BLaER1 (cell line): ENCODE measurements at regions not wholly inside any gene's neighbourhood (a gene's known extent, or its start where the extent isn't known, plus 50 kb on each side); places are given as distances from the start of the nearest gene placed in this dataset.
"Not testable (repeated sequence)": the region's sequence is repeated elsewhere in the genome, so short reads cannot be mapped to it uniquely, and the experiment has no call there.

ENCODE experiments used
- H3K27ac ChIP-seq: shearing (Covaris generic); formaldehyde crosslinking; 2 replicates; pipeline ENCODE4 v1.8.1; 2022
- H3K27me3 ChIP-seq: shearing (Covaris generic); formaldehyde crosslinking; 2 replicates; pipeline ENCODE4 v1.8.1; 2022
- H3K36me3 ChIP-seq: shearing (Covaris generic); formaldehyde crosslinking; 2 replicates; pipeline ENCODE4 v1.8.1; 2022
- H3K4me1 ChIP-seq: shearing (Covaris generic); formaldehyde crosslinking; 2 replicates; pipeline ENCODE4 v1.8.1; 2022
- H3K4me2 ChIP-seq: shearing (Covaris generic); formaldehyde crosslinking; 2 replicates; pipeline ENCODE4 v1.8.1; 2022
- H3K4me3 ChIP-seq: shearing (Covaris generic); formaldehyde crosslinking; 2 replicates; pipeline ENCODE4 v1.8.1; 2022
- H3K9ac ChIP-seq: shearing (Covaris generic); formaldehyde crosslinking; 2 replicates; pipeline ENCODE4 v1.8.1; 2022
- H3K9me3 ChIP-seq: shearing (Covaris generic); formaldehyde crosslinking; 2 replicates; pipeline ENCODE4 v1.8.1; 2022
- H4K20me1 ChIP-seq: shearing (Covaris generic); formaldehyde crosslinking; 2 replicates; pipeline ENCODE4 v1.8.1; 2022
- Cebpa-rat ChIP-seq: shearing (Covaris generic); IDR thresholded peaks from 2 replicates; pipeline ENCODE4 v1.8.1; 2022

GRCh38 chr7:93031795-93032194 lies 86.0 kb downstream of the SAMD9 start:
- H3K27me3 ChIP-seq: no peaks in the 10 kb centered on the region
- H4K20me1 ChIP-seq: no peaks in the 10 kb centered on the region
- H3K9ac ChIP-seq: no peak overlapping the region
- H3K36me3 ChIP-seq: no peaks in the 10 kb centered on the region
- no peak overlapping the region for H3K27ac ChIP-seq
- no peak for TF ChIP-seq Cebpa-rat
- H3K4me2 ChIP-seq: no peak overlapping the region
- peaks cover 22% of the 10 kb centered on the region for H3K9me3 ChIP-seq
- no peak overlapping the region for H3K4me3 ChIP-seq
- H3K4me1 ChIP-seq: no peaks in the 10 kb centered on the region

DNA sequence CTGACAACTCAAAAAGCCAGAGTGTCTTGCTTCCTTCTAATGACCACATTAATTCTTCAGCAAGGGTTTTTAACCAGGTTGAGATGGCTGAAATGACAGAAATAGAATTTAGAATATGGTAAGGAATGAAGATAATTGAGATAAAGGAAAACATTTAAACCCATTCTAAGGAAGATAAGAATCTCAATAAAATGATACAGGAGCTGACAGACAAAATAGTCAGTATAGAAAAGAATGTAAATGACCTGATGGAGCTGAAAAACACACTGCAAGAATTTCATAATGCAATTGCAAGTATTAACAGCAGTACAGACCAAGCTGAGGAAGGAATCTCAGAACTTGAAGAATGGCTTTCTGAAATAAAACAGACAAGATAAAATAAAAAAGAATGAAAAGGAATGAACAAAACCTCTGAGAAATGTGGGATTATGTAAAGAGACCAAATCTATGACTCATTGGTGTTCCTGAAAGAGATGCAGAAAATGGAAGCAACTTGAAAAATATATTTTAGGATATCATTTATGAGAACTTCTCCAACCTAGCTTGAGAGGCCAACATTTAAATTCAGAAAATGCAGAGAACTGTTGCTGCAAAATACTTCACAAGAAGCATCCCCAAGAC lies 87.1 kb downstream of the SAMD9 start:
- H3K9ac ChIP-seq: no peak overlapping the region

GRCh38 chr7:93029056-93029455 lies 88.7 kb downstream of the SAMD9 start:
- H3K9ac ChIP-seq: no peak overlapping the region
- peaks cover 22% of the 10 kb centered on the region for H3K9me3 ChIP-seq
- no peaks in the 10 kb centered on the region for H3K36me3 ChIP-seq
- TF ChIP-seq Cebpa-rat: no peak
- H3K27me3 ChIP-seq: no peaks in the 10 kb centered on the region
- H3K4me3 ChIP-seq: no peak overlapping the region
- no peak overlapping the region for H3K27ac ChIP-seq
- no peak overlapping the region for H3K4me2 ChIP-seq
- no peaks in the 10 kb centered on the region for H3K4me1 ChIP-seq
- no peaks in the 10 kb centered on the region for H4K20me1 ChIP-seq

More for the DNA sequence above, 87.1 kb downstream of the SAMD9 start:
- Histone ChIP-seq H4K20me1 (no peaks in the 10 kb centered on the region), H3K27me3 (no peaks in the 10 kb centered on the region), H3K4me3 (no peak overlapping the region), H3K27ac (no peak overlapping the region), H3K36me3 (no peaks in the 10 kb centered on the region), H3K9me3 (peaks cover 22% of the 10 kb centered on the region), H3K4me2 (no peak overlapping the region), H3K4me1 (no peaks in the 10 kb centered on the region)
- TF ChIP-seq Cebpa-rat: no peak

DNA sequence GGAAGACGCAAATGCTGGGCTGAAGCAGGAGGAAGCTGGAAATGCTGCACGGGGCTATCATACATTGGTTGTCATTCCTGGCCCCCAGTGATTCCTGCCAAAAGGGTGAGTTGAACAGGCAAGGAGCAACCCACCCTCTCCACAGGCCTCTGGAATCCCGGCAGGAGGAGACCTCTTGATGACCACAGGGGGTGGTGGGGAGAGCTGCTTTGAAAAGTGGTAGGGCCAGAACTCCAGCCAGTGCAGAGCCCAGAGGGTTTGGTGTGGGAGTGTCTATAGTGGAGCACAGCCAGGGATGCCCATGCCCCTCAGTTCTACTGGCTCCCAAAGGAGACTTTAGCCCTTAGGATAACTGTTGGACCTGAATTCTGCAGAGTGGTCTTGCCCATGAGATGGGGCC lies 89.2 kb downstream of the SAMD9 start:
- Histone ChIP-seq H3K4me1 (no peaks in the 10 kb centered on the region), H3K36me3 (no peaks in the 10 kb centered on the region), H3K9me3 (peaks cover 22% of the 10 kb centered on the region), H3K4me2 (no peak overlapping the region), H3K27ac (no peak overlapping the region), H3K9ac (no peak overlapping the region), H3K27me3 (no peaks in the 10 kb centered on the region), H4K20me1 (no peaks in the 10 kb centered on the region), H3K4me3 (no peak overlapping the region)
- TF ChIP-seq Cebpa-rat: no peak

GRCh38 chr7:93027044-93027443 lies 90.7 kb downstream of the SAMD9 start:
- Histone ChIP-seq H3K27me3 (no peaks in the 10 kb centered on the region), H3K4me2 (no peak overlapping the region), H3K9ac (no peak overlapping the region), H4K20me1 (no peaks in the 10 kb centered on the region), H3K4me1 (no peaks in the 10 kb centered on the region), H3K36me3 (no peaks in the 10 kb centered on the region), H3K4me3 (no peak overlapping the region), H3K27ac (no peak overlapping the region), H3K9me3 (peaks cover 31% of the 10 kb centered on the region)
- no peak for TF ChIP-seq Cebpa-rat

GRCh38 chr7:93026425-93026824 lies 91.4 kb downstream of the SAMD9 start:
- TF ChIP-seq Cebpa-rat: no peak
- no peaks in the 10 kb centered on the region for H3K27me3 ChIP-seq
- H3K4me2 ChIP-seq: no peak overlapping the region
- no peak overlapping the region for H3K9ac ChIP-seq
- no peaks in the 10 kb centered on the region for H3K36me3 ChIP-seq
- no peaks in the 10 kb centered on the region for H4K20me1 ChIP-seq
- H3K9me3 ChIP-seq: peaks cover 25% of the 10 kb centered on the region
- H3K4me1 ChIP-seq: no peaks in the 10 kb centered on the region
- H3K4me3 ChIP-seq: no peak overlapping the region
- H3K27ac ChIP-seq: no peak overlapping the region

- TF ChIP-seq Cebpa-rat: no peak
- Histone ChIP-seq H4K20me1 (no peaks in the 10 kb centered on the region), H3K27ac (no peak overlapping the region), H3K27me3 (no peaks in the 10 kb centered on the region), H3K9me3 (peaks cover 15% of the 10 kb centered on the region), H3K9ac (no peak overlapping the region), H3K4me1 (no peaks in the 10 kb centered on the region), H3K4me2 (no peak overlapping the region), H3K36me3 (no peaks in the 10 kb centered on the region), H3K4me3 (no peak overlapping the region)
Observed at GRCh38 chr7:93025389-93025788, 92.4 kb downstream of the SAMD9 start.

GRCh38 chr7:93022931-93023478 lies 94.8 kb downstream of the SAMD9 start:
- not testable (repeated sequence) for H4K20me1 ChIP-seq, H3K4me2 ChIP-seq

GRCh38 chr7:93021748-93022147 lies 96.0 kb downstream of the SAMD9 start:
- Histone ChIP-seq H3K27me3 (no peaks in the 10 kb centered on the region), H3K4me2 (no peak overlapping the region), H3K4me3 (no peak overlapping the region), H3K36me3 (no peaks in the 10 kb centered on the region), H3K4me1 (no peaks in the 10 kb centered on the region), H4K20me1 (no peaks in the 10 kb centered on the region), H3K27ac (no peak overlapping the region), H3K9me3 (peaks cover 13% of the 10 kb centered on the region), H3K9ac (no peak overlapping the region)
- TF ChIP-seq Cebpa-rat: no peak

More at GRCh38 chr7:93022931-93023478, 94.8 kb downstream of the SAMD9 start:
- not testable (repeated sequence) for H3K4me3 ChIP-seq, H3K4me1 ChIP-seq, H3K27ac ChIP-seq, H3K36me3 ChIP-seq, H3K9ac ChIP-seq, H3K27me3 ChIP-seq
- peaks cover 13% of the 10 kb centered on the region for H3K9me3 ChIP-seq

GRCh38 chr7:93018716-93019115 lies 99.1 kb downstream of the SAMD9 start:
- no peak overlapping the region for H3K9ac ChIP-seq
- H3K9me3 ChIP-seq: peaks cover 13% of the 10 kb centered on the region
- peaks cover 13% of the 10 kb centered on the region for H3K4me1 ChIP-seq
- no peaks in the 10 kb centered on the region for H3K36me3 ChIP-seq
- TF ChIP-seq Cebpa-rat: no peak
- no peak overlapping the region for H3K27ac ChIP-seq
- no peaks in the 10 kb centered on the region for H3K27me3 ChIP-seq
- no peaks in the 10 kb centered on the region for H4K20me1 ChIP-seq
- H3K4me3 ChIP-seq: no peak overlapping the region
- H3K4me2 ChIP-seq: no peak overlapping the region
